ENCODE measurements at regions not wholly inside any gene's neighbourhood (a gene's known extent, or its start where the extent isn't known, plus 50 kb on each side); places are given as distances from the start of the nearest gene placed in this dataset.

GRCh38 chrX:13254870-13255269 is 65.0 kb downstream of the ATXN3L start:
- no peak for TF ChIP-seq CTCF (IDR thresholded peaks at IDR 0.05)
- Histone ChIP-seq H3K4me1 (ENCODE audit: control insufficient read depth in 1 of 2, insufficient read depth in 1 of 2, low read depth in 1 of 2, low read length in 1 of 2) (peaks cover 36% of the 10 kb centered on the region in 2 experiments), H3K27ac (peak overlapping the region; percentile 67), H3K9me3 (no peaks in the 10 kb centered on the region), H3K27me3 (no peaks in the 10 kb centered on the region), H3K4me3 (ENCODE audit: low read depth in 1 of 2, low read length in 1 of 2) (no peak overlapping the region), H3K36me3 (no peaks in the 10 kb centered on the region)

DNA sequence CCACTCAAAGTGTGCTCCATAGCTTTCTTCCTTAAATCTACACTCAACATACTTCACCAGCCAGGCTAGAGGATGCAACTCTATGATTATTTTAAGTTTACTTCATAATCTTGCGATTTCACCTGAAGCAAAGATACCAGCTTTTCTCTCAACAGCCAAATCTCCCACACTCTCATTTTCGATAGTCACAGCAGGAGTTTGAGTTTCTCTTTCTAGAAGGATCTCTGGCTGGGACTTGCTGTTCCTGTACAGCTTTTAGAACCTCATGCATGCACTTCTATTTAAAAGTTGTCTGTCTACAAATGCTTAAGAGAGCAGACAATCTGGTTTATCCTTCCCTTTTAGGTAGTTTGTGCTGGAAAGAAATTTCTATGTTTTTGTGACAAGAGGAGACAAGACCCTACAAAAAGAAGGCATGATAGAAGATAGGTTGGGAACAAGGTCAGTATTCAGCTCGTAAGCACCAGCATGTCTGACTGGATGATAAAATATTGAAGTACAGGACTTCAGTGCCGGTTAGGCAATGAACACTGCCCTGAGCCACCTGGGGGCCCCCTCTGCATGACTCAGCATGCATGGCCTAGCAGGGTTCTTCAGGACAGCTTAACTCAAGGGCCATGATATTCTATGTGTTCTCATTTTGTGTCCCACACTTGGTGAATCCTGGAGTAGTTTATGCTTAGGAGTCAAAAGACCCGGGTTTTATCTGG is 65.6 kb downstream of the ATXN3L start:
- Histone ChIP-seq H3K4me3 (ENCODE audit: low read depth in 1 of 2, low read length in 1 of 2) (no peak overlapping the region), H3K9me3 (no peaks in the 10 kb centered on the region), H3K27me3 (no peaks in the 10 kb centered on the region), H3K27ac (peak overlapping the region; percentile 67), H3K36me3 (no peaks in the 10 kb centered on the region), H3K4me1 (ENCODE audit: control insufficient read depth in 1 of 2, insufficient read depth in 1 of 2, low read depth in 1 of 2, low read length in 1 of 2) (peaks cover 36 to 40% of the 10 kb centered on the region in 2 experiments)
- no peak for TF ChIP-seq CTCF (IDR thresholded peaks at IDR 0.05)

GRCh38 chrX:13253223-13253622 is 66.6 kb downstream of the ATXN3L start:
- no peaks in the 10 kb centered on the region for H3K36me3 ChIP-seq
- TF ChIP-seq CTCF (IDR thresholded peaks at IDR 0.05), result no peak
- no peaks in the 10 kb centered on the region for H3K9me3 ChIP-seq
- H3K4me1 ChIP-seq (ENCODE audit: control insufficient read depth in 1 of 2, insufficient read depth in 1 of 2, low read depth in 1 of 2, low read length in 1 of 2), result peaks cover 36 to 40% of the 10 kb centered on the region in 2 experiments
- H3K27me3 ChIP-seq, result no peaks in the 10 kb centered on the region
- no peak overlapping the region for H3K4me3 ChIP-seq (ENCODE audit: low read depth in 1 of 2, low read length in 1 of 2)
- H3K27ac ChIP-seq, result peak overlapping the region; percentile 67

- Histone ChIP-seq H3K36me3 (no peaks in the 10 kb centered on the region), H3K27me3 (no peaks in the 10 kb centered on the region), H3K9me3 (no peaks in the 10 kb centered on the region), H3K4me1 (ENCODE audit: control insufficient read depth in 1 of 2, insufficient read depth in 1 of 2, low read depth in 1 of 2, low read length in 1 of 2) (peaks cover 36 to 40% of the 10 kb centered on the region in 2 experiments), H3K4me3 (ENCODE audit: low read depth in 1 of 2, low read length in 1 of 2) (no peak overlapping the region), H3K27ac (peak overlapping the region; percentile 67)
- no peak for TF ChIP-seq CTCF (IDR thresholded peaks at IDR 0.05)
Observed at GRCh38 chrX:13252726-13253125, 67.1 kb downstream of the ATXN3L start.

DNA sequence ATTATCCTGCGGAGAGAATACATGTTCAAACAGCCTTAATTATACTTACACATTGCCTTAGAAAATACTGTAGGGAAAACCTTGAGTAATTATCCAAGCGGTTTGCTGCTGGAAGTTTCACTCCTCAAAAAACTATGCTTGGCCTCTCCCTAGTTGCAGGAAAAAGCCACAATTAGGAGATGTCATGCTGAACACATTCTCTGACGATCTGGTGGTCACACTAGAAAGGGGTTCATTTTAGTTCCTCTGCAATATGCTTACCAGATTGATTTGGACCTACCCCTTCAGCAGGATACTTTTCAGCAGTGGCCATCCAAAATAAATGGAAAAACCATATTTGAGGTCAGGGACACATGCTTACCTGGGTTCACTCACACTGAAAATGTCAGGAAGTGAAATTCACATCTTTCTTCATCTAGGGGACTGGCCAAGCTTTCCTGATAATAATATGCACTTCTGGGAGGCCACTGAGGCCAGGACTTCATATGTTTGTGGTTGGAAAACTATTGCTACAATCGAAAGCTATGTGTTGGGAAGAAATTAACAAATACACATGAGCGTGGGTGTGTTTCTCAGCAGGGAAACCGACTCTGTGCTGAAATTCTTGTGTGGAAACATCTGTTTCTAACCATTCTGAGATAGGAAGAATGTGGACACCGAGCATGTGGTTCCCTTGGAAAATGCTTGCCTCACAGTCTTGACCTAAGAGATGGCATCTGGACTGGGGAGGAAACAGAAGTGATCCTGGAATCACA is 68.8 kb downstream of the ATXN3L start:
- Histone ChIP-seq H3K4me3 (ENCODE audit: low read depth in 1 of 2, low read length in 1 of 2) (no peak overlapping the region), H3K4me1 (ENCODE audit: control insufficient read depth in 1 of 2, insufficient read depth in 1 of 2, low read depth in 1 of 2, low read length in 1 of 2) (peaks cover 36 to 40% of the 10 kb centered on the region in 2 experiments), H3K27me3 (no peaks in the 10 kb centered on the region), H3K36me3 (no peaks in the 10 kb centered on the region), H3K27ac (peak overlapping the region; percentile 51), H3K9me3 (no peaks in the 10 kb centered on the region)
- TF ChIP-seq CTCF (IDR thresholded peaks at IDR 0.05), result no peak
